M059J (cell line): ENCODE measurements at regions not wholly inside any gene's neighbourhood (a gene's known extent, or its start where the extent isn't known, plus 50 kb on each side); places are given as distances from the start of the nearest gene placed in this dataset.
A peak's percentile ranks its signal among the peaks of the same experiment; 100 is the strongest.

ENCODE experiments used
- DNase-seq: peaks from one replicate; pipeline ENCODE4 v3.0.0-alpha.2; 2012; ENCODE audit warnings: low read depth

DNA sequence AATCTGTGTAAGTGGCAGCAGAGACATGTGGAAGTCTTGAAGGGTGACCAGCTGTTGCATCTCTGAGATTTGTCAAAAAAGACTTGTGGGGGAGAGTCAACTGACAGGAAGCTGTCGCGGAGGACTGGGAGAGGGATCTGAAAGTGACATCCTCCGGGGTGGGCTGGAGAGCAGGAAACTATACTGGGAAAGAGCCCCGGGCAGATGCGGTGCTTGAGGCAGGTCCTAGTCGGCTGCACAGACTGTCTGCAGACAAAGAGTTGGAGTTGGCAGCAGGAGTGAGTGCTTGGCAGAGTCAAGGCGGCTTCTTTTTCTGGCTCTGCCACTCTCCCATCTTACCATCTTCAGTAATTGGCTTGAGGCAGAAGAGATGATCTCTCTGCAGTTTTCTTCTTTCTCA lies 294.0 kb upstream of the C1orf87 start:
- DNase-seq: no peak

DNA sequence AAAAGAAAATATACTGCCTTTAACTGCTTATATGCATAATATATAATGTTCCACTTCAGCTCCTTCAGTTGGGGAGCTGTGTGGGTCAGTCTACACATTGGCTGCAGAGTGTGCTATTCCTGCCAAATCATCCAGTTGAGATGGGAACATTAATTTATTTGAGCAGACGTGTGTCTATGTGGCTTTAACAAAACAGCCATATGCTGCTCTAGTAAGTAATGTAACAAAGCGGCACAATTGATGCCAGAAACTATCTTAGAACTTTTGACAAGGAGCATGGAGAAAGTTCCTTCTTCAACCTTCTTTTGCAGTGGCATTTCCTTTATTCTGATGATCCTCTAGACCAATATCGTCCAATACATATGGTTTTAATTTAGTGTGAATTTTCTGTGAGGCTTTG lies 285.9 kb upstream of the C1orf87 start:
- DNase-seq: no peak

DNA sequence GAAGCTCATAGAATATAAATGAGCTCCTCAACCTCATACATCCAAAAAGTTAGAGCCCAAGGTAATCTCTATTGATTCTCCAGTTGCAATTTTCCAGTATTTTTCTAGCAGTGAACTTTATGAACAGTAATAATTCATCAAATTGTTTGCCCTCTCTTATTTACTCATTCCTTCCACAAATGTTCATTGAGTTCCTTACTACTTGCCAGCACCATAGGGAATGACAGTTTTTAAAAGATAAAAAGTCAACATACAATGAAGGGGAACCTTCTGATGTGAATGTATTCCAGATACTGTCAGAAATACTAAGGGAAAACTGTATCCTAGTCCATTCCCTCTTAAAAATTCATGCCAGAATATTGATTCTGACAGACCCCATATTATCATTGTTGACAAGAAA lies 277.0 kb upstream of the C1orf87 start:
- DNase-seq: no peak

DNA sequence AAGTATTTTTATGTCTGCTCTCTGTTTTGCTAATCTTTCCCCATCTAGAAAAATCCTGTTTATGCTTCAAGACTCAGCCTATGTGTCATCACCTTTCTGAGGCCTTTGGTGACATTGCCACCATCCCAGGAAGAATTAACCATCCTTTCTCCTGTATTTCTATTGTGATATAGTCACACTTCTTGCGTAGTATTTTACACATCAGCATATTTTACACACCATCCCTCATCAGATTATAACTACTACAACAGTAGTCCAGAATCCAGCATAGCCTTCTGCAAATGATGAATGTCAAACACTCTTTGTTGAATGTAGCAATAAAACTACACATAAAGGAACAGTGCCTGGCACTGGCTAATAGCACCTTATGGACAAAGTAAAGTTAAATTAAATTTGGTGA lies 275.3 kb upstream of the C1orf87 start:
- DNase-seq: no peak

DNA sequence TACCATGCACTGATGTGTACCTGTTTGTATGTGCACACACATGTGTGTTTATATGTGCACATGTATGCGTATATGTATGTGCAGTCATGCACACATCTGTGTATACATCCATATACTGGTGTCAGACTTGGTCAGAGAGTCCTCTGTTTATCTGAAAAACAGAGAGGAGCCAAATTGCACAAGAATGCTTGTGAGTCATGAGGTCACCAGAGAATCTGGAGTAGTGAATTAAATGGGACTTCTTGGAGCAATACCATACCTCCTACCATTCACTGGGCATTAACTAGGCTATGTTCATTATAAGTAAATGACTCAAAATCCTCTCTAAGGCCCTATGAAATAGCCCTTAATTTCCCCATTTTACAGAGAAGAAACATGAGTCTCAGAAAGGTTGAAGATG lies 272.1 kb upstream of the C1orf87 start:
- no peak for DNase-seq

DNA sequence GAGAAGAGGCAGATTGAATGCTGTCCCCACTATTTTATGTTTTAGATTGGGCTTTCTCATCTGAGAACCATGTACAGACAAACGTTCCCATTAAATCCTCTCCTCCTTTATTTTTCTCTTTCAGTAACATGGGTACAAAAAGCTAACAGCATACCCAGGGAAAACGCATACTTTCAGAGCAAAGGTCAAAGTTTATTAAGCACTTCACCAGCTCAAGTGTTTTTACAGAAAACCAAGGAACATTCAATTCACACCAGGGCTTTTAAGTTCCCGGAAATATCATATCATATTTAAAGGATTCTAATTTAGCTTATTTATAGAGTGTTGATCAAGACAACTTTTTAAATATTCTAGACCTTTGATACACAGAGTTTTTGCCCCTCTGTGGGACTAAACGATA lies 271.5 kb upstream of the C1orf87 start:
- DNase-seq: no peak

DNA sequence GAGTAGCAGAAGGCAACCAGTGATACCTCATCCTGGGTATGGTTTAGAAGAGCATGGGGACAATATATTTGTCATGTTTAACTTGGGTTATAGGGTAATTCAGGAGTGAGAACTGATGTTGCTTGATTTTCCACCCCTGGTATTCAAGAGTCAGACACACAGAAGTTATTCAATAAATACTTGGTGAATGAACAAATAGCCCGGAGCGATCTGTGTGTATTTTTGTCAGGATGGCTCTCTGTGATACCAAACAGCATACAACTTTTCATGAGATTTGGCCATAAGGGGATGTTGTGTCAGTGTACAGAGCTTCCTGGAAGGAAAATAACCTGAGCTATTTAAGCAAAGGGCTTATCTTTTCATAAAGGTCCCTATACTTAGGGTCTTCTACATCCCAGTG lies 270.2 kb upstream of the C1orf87 start:
- no peak for DNase-seq

DNA sequence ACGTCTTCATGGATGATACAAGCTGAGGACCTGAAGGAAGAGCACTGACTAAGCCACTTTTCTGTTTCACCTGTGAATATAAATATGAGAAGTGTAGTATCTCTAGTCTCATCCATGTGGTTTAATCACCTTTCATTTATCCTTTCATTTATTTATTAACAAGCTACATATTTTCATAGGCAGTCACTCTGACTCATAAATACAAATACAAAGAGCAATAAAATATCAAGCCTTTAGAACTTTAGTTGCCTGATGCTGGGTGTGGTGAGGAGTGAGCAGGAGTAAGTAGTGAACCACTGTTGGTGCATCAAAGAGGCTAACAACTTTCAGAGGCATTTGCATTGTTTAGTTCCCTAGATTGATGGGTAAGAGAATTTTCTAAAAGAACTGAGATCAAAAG lies 269.0 kb upstream of the C1orf87 start:
- no peak for DNase-seq

DNA sequence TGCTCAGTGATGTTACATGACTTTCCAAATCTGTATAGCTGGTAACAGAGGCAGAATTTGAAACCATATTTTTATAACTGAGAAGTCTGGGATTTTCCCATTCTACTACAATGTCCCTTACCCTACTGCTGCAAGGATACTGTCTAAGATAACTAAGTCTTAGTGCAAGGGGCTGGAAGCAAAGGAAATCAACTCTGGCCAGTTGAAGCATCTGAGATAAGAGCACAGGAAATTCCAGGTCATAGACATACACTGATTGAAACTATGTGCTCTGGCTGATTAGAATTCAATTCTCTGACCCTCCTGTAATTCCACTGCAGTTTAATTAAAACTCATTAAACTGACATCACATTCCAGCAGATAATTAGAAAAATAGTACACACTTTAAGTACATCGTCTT lies 267.7 kb upstream of the C1orf87 start:
- DNase-seq: no peak

DNA sequence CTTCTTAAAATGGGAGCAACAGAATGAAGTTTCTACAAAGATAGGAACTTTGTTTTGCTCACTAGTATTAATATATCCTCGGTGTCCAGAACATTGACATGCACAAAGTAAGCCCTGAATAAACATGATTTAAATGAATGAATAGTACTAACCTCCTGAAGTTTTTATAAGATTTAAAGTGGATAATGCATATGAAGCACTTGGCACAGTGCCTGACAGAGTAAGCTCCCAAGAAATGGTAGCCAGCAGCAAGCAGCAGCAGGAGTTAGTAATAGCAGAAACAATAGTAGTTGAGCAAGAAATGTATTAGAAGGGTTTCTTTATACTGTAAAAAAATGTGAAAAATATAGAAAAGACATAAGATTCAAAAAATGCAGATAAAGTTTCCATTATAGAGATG lies 258.1 kb upstream of the C1orf87 start:
- no peak for DNase-seq

DNA sequence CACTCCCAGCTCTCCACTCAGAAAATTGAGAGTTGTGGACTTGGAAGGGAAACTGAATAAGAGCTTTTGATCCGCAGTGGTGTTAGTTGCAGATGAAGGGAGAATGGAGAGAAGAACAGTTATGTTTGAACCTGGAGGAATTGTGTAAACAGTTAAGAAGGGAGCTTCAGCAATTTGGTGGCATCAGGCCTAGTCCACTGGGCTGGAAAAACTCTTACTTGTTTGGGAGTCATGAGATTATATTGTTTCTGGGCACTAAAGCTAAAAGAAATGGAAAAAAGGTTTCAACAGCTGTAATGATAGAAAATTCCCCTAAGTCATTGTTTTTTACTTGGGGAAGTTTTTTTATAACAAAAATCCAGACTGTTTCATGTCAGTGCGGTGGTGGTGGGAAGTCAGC lies 256.1 kb upstream of the C1orf87 start:
- no peak for DNase-seq

DNA sequence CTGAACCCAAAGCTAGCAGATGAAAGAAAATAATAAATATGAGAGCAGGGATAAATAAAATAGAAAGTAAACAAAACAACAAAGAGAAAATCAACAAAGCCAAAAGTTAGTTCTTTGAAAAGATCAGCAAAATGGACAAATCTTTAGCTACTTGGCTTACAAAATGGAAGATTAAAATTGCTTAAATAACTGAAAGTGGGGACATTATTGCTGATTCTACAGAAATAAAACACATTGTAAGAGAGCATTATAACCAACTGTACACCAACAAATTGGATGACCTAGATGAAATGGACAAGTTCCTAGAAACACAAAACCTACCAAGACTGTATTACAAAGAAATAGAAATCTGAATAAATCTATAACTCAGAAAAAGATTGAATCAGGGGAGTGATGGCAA lies 238.3 kb upstream of the C1orf87 start:
- no peak for DNase-seq

DNA sequence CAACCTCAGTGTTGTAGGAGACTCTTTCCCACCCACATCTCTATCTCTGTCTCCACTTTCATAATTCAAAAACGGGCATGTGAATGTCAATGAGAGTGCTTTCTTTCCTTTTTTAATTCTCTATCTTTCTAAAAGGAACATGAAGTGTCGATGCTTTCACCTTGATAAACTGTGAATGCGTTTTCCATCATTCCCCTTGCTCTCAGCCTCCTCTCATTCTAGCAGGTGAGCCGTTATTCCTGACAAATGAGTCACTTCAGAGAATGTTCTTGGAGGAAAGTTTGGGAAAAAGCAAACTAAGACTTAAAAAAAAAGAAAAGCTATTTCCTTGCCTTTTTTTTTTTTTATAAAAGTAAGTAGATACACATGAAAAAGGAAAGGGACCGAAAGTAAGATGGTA lies 226.0 kb upstream of the C1orf87 start:
- DNase-seq: no peak

DNA sequence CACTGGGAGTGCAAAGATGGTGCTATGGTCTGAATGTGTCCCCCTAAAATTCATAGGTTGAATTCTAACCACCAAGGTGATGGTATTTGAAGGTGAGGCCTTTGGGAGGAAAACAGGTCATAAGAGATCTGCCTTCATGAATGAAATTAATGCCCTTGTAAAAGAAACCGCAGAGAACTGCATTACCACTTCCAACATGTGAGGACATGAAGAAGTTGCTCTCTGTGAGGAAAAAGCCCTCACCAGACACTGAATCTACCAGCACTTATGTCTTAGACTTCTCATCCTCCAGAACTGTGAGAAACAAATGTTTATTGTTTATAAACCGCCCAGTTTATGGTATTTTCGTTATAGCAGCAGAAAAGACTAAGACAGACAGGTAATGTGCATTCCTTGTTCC lies 224.7 kb upstream of the C1orf87 start:
- no peak for DNase-seq

DNA sequence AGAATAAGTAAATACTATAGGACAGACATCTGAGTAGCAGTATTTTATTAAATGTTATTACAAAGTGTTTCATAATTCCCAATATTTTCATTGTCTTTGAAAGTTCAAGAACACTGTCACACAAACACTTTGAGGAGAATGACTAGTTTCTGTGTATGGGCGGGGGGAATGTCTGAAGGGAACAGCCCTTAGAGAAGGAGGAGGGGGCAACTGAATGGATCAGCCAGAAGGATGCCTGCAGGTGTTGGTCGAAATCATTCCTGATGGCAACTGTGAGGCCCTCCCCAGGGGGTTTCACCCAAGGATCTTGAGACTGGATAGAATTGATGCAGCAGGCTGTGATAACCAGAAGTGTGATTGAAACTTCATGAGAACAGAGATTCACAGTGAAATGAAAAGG lies 223.2 kb upstream of the C1orf87 start:
- DNase-seq: no peak

DNA sequence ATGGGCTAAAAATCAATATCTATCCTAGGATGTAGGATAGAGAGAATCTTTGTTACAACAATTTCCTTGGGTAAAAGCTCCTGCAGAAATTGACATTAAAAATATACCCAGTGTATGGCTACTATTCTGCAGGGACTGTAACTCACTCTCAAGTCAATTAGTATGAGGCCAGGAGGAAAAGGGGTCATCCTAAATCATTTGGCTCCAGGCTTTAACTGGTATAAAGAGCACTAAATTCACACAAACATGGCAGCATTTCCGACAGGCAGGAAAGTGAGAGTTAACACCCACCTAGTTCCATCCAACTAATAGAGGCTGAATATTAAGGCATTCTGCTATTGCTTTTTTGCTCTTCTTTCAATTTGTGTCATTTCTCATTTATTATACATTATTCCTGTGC lies 218.6 kb upstream of the C1orf87 start:
- DNase-seq: no peak

DNA sequence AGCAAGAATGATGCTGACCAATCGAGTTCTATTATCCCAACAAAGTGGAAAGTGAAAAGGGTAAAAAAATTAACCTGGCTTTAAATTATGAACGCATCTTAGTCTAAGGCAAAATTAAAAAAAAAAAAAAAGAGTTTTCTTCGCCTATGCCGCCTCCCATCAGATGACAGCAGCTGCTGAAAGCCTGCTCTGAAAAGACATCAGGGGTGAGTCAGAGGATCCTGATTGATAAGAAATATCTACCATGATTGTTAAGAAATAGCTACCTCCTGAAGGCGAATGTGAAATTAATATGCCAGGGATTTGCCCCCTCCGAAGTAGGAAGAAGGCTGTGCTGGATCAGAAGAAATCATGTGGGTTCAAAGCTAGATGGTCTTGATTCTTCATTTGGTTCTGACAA lies 216.8 kb upstream of the C1orf87 start:
- no peak for DNase-seq

DNA sequence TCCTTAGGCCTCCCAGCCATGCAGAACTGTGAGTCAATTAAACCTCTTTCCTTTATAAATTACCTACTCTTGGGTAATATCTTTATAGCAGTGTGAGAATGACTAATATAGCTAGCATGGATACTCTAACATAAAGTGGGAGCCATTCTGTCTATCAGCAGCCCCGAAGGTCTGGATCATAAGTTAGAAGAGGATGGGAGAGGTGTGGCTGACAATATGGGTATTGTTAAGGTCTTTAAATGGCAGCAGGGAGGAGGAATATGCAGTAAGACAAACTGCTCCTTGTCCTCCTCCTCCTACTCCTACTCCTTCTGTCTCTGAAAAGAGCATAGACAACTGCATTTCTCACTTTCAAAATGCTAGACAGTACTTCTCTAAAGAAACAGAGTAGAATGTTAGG lies 214.0 kb upstream of the C1orf87 start:
- DNase-seq: no peak

DNA sequence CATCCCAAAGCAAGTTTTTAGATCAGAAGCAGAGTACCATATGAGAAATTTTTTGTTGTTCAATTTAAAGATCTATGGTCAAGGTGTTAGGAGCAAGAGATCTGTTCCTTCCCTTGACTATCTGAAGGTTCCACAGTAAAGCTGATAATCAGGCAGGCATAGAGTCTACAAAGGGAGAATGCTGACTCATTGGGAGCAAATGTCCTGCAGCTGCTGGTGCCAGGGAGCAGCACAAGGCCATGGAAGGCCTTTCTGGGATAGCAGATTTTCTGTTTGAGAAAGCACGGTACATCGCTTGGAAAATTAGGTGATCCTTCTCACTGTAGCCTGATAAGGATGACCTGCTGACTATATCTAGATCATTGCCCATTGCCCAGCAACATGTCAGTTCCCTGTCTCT lies 210.1 kb upstream of the C1orf87 start:
- no peak for DNase-seq

DNA sequence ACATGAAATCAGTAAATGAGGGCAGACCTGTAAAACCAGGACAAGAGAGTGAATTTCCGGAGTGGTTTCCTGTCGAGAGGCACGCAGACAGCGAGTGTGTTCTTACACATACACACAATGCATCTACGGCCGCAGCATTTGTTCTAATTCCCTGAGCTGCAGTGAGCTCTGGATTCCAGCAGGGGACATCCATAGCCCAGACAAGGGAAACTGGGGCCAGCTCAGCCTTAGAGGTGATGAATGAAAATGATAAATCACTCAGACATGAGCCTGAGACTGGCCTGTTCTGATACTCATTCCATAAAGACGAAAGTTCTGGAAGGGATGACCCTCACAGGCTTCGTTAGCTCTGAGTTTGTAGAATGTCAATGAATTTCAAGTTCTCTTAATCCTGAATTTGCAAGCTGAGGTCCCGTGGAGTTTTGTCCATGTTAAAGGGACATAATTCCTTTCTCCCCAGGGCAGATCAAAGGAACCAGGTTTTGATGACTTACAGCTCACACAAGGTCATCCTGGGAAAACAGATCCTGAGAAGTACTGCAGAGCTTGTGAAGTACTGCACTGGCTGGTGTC lies 207.9 kb upstream of the C1orf87 start:
- peak; percentile 61 for DNase-seq

DNA sequence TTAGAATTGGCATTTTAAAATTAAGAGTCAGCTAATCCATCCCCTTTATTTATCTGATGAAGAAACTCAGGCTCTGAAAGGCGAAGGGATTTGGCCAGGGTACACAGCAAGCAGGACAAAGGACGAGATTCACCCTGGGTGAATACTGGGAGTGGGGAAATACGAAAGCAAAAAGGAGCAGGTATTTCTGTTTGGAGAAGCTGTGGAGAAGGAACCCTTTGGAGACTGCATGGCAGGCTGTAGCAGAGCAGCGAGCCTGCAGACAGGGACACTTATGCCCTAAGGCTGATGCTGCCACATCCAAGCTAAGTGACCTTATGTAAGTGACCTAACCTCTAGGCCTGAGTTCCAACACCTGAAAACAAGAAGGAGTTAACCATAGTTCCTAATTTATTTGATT lies 207.2 kb upstream of the C1orf87 start:
- DNase-seq: no peak

DNA sequence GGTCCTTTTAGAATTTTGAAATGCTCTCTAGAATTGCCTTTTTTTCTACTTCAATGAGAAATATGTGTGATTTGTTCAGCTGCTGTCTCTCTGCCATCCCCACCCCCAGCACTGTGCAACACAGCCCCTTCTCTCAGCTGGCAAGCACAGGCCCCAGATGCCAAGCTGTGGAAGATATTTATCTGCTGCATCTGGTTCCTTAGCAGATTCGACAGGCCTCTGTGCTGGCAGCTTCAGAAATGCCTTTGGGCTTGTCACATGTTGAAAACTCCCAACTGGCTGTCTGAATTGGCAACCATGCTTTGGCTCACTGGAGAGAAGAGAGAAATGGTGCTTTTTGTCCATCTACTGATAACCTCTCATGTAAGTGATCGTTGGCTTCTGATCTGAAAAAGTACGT lies 206.7 kb upstream of the C1orf87 start:
- no peak for DNase-seq

DNA sequence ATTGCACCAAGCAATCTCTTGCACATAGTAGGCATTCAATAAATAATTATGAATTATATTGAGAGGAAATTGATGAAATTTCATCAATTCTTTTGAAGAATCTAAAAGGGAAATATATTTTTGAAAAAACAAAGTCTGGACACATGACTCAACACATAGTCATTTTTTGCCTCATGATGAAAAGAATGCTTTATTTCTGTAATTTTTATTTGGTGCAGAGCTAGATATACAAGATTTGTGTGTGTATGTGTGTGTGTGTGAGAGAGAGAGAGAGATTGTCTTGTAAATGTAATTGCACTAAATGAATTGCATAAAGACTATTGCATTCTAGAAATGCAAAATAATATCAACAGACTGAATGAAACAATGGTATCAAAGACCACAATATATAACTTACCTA lies 206.2 kb upstream of the C1orf87 start:
- DNase-seq: no peak

DNA sequence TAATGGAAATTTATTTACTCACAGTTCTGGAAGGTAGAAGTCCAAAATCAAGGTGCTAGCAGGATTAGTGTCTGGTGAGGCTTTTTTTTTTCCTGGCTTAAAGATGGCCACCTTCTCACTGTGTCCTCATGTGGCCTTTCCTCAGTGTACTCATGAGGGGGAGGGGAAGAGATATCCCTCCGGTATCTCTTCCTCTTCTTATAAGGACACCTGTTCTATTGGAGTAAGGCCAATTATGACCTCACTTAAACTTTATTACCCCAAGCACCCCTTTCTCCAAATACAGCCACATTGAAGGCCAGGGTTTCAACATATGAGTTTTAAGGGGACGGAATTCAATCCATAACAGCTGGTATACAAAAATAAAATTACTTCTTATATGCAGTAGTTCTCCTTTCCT lies 203.7 kb upstream of the C1orf87 start:
- DNase-seq: no peak
